Left ventricle myocardium superior (tissue), 1 donor: ENCODE measurements at regions not wholly inside any gene's neighbourhood (a gene's known extent, or its start where the extent isn't known, plus 50 kb on each side); places are given as distances from the start of the nearest gene placed in this dataset.

Experiments
- ATAC-seq: fragments of 200-7000 bp; cut with Tn5 transposase; one replicate; pipeline ENCODE4 v1.9.1; 2020; ENCODE audit warnings: mild to moderate bottlenecking, moderate library complexity
- DNase-seq: peaks from one replicate; pipeline ENCODE4 v3.0.0-alpha.2; 2020
- intact Hi-C: fragments of 100-400 bp; cut with micrococcal nuclease; formaldehyde crosslinking; loops from one replicate; pipeline ENCODE4 v1.11.0; 2022
- donor health status: DM: no; HTN: yes; CAD: no; lungs with severe emphysema.

DNA sequence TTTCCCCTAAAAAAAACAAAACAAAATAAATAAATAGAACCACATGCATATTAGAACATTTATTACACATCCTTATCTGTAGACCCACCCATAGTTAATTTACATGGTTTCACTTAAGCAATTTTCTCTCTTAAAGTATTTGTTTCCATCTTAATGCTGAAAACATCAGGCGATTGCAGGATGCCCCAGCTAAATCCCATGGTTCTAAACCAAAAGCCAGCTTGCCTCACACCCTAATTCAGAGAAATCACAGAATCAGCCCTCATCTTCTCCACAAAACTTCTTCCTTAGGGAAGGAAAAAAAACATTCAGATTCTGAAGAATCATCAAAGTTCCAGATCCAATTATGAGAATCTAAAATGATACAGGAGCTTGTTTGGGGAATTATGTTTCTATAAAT lies 67.6 kb upstream of the MTHFD1L start:
- no peak for DNase-seq
- no peak for ATAC-seq
- intact Hi-C loops: no loop called here

DNA sequence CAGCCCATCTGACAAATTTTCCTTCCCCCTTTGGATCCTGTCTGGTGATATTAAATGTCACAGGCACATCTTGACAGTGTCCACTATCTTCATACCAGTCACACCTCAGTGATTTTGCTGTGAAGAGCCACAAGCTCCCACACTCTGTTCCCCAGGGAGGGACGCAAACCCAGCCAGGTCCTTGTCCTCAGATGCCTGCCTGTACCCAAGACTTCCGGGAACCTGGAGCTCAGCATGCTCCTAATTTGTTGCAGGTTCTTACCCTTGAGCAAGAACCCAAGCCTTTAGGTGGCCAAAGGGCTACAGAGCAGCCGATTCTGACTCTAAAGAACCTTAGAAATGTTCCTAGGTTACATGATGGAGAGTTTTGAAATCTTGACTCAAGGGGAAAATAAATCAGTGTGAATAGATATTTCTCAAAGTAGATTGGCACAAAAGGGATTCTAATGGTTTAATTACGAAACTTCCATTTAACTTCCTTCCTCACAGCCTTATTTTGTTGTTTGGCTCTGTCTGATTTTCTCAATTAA lies 66.2 kb upstream of the MTHFD1L start:
- intact Hi-C loops: no loop called here
- no peak for DNase-seq
- peak; percentile 29 for ATAC-seq

DNA sequence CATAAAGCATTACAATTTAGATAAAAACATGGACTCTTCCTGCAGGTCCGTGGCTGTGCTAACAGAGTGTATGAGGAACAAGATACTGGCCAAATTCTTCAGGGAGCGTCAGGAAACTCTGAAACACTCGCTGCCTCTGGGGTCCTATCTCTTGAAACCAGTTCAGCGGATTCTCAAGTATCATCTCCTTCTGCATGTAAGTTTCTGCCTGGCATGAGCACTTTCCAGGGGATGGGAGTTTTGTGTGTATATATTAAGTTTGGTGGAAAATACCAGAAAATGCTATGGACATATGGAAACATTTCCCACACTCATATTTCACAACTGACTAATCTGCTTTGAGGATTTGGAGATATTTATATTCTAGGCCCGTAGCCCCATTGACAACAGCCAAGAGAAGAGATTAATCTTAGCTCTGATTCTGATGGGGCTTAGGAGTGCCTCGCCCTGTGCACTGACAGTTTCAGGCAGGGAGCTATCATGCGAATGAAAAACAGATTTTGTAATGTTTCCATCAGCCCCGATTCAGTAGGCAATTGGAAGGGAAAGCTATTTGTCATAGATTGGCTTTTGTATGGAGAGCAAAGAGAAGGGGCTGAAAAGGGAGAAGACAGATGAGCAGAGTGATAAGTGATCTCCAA lies 64.7 kb upstream of the MTHFD1L start:
- DNase-seq (no peak), ATAC-seq (peak; percentile 77)
- intact Hi-C loops: loop anchor here (10.0 kb wide), 1 partner anchor 206 kb away; the partner anchor contains the start of gene PLEKHG1

DNA sequence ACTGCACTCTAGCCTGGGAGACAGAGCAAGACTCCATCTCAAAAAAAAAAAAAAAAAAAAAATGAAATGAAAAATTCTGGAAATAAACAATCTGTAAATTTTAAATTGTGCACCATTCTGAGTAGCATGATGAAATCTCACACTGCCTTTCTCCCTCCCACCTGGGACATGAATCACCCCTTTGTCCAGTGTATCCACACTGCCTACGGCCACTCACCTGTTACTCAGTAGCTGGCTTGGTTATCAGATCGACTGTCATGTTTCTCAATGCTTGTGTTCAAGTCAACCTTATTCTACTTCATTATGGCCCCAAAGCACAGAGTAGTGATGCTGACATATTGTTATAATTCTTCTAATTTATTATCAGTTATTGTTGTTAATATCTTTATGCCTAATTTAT lies 58.7 kb upstream of the MTHFD1L start:
- intact Hi-C loops: loop anchor here (10.0 kb wide), 1 partner anchor 212 kb away; the partner anchor contains the start of gene PLEKHG1
- no peak for DNase-seq
- ATAC-seq: no peak

DNA sequence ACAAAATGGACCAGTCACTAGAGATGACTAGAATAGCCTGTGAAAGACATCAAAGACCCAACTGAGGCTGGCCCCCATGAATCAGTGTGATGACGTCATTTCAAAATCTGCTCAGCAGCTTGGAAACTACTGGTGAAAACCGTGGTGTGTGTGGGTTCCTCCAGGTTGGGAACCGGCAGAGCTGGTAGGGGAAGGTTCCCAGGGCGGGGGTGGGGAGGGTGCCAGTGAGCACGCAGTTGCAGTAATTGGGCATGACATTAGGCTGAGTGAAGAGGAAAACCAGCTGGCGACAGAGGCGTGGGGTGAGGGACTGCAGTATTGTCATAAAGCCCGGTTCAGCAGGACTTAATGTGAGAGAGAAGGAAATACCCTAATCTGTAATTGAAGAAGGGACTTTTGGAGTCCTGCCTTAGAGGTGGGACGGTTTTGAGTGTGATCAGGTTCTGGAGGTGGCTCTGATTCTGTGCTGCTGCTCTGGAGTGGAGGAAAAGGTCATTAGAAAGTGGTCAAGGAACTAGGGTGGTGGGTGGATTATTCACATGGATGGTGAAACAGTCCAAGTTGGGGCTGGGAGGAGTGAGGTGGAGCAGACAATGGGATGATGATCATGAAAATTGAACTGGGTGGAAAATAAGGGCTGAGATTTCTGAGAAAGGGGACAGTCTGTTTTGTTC lies 52.0 kb upstream of the MTHFD1L start:
- ATAC-seq (peak; percentile 33), DNase-seq (no peak)
- intact Hi-C loops: loop anchor here (10.0 kb wide), 1 partner anchor 129 kb away; no protein-coding TSS in a partner anchor

DNA sequence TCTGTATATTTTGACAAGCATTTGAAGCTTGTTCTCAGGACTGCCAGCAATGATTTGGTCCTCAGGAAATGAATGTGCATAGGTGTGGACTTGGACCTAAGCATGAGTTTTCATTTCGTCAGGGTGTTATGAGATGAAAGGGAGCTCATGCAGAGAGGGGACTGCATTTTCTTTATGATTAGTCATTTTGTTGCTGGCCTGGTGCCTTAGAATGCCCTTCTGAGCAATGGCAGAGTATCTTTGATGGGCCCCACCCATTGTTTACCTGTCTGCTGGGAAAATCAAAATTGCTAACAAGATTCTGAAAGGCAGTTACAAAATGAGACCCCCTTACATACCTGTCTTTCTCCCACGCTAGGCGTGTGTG lies 51.5 kb upstream of the MTHFD1L start:
- ATAC-seq: peak; percentile 39
- no peak for DNase-seq
- intact Hi-C loops: loop anchor here (2.0 to 10.0 kb wide), 2 partner anchors 129 to 395 kb away; no protein-coding TSS in a partner anchor
